ENCODE measurements at regions not wholly inside any gene's neighbourhood (a gene's known extent, or its start where the extent isn't known, plus 50 kb on each side); places are given as distances from the start of the nearest gene placed in this dataset.
A peak's percentile ranks its signal among the peaks of the same experiment; 100 is the strongest.

DNA sequence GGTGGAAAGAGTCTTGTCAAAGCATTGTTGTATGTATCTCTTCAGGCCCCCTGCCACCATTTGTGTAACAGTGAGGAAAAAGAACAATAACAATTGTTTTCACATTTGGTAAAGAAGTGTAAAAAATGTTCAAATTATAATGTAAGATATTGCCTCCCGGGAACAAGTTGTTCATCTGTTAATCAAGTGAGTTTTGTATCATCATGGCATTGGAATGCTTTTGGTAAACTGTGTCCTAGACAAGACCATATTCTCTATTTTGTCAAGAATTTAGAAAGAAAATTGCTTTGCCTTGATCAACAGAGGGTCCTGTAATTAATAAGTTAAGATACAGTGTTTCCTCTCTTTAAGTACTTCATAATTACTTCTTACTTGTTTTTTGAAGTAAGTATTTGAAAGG lies 692.0 kb upstream of the NR5A2 start:
- no peak for DNase-seq (ENCODE audit: low spot score)

- DNase-seq (ENCODE audit: low spot score), result no peak
These were observed 690.5 kb upstream of the NR5A2 start for GRCh38 chr1:199336745-199337640.

GRCh38 chr1:199338760-199339159 lies 688.8 kb upstream of the NR5A2 start:
- no peak for DNase-seq (ENCODE audit: low spot score)

DNA sequence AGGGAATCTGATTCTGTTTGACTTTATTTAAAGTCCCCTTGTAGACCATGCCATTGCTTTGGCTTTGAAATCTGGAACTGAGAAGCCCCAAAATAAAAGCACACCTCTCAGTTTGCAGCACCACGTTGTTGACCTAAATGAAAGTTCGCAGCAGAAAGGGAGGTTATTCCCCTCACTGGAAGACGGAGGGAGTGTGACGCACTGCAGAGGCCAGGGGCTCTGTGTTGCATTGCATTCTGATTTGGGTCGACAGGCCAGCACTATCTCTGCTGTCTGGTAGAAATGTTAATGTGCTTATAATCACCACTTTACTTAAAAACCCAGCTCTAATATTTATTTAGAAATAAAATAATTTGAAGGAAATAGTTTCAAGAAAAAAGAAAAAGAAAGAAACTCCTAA lies 675.2 kb upstream of the NR5A2 start:
- DNase-seq (ENCODE audit: low spot score), result no peak

- DNase-seq (ENCODE audit: low spot score), result no peak
These were observed 673.6 kb upstream of the NR5A2 start for GRCh38 chr1:199353906-199354305.

- no peak for DNase-seq (ENCODE audit: low spot score)
These were observed 670.9 kb upstream of the NR5A2 start for GRCh38 chr1:199356561-199356960.

DNA sequence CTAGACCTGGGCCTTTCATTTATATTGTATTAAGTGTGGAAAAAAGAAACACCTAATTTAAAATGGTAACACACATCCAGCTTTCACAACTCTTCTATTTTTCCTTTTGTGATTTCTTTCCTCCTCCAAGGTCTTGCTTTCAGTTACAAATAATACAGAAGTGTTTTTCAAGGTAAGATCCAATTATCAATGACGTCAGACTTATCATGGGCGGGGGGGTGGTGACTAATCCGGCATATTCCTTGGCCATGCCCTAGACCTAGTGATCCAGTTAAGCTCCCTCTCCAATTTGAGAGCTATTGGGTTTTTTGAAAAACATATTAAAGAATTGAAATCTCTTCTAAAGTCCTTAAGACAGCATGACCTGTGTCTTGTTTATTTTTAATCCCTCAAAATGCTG lies 669.9 kb upstream of the NR5A2 start:
- DNase-seq (ENCODE audit: low spot score), result no peak

- no peak for DNase-seq (ENCODE audit: low spot score)
These were observed 664.5 kb upstream of the NR5A2 start for GRCh38 chr1:199362996-199363395.

DNA sequence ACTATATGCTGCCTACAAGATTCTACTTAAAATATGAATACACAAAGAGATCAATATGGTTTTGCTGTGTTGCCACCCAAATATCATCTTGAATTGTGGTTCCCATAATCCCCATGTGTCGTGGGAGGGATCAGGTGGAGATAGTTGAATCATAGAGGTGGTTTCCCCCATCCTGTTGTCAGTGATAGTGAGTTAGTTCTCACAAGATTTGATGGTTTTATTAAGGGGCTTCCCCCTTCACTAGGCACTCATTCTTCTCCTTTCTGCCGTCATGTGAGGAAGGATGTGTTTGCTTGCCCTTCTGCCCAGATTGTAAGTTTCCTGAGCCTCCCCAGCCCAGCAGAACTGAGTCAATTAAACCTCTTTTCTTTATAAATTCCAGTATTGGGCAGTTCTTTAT lies 654.4 kb upstream of the NR5A2 start:
- DNase-seq (ENCODE audit: low spot score), result no peak

- no peak for DNase-seq (ENCODE audit: low spot score)
These were observed 650.3 kb upstream of the NR5A2 start for GRCh38 chr1:199377211-199377610.

- no peak for DNase-seq (ENCODE audit: low spot score)
These were observed 643.7 kb upstream of the NR5A2 start for GRCh38 chr1:199383793-199384192.

- DNase-seq (ENCODE audit: low spot score), result no peak
These were observed 632.7 kb upstream of the NR5A2 start for GRCh38 chr1:199394856-199395255.

- no peak for DNase-seq (ENCODE audit: low spot score)
These were observed 631.1 kb upstream of the NR5A2 start for GRCh38 chr1:199396456-199396855.

- DNase-seq (ENCODE audit: low spot score), result no peak
These were observed 627.4 kb upstream of the NR5A2 start for GRCh38 chr1:199399996-199400724.

DNA sequence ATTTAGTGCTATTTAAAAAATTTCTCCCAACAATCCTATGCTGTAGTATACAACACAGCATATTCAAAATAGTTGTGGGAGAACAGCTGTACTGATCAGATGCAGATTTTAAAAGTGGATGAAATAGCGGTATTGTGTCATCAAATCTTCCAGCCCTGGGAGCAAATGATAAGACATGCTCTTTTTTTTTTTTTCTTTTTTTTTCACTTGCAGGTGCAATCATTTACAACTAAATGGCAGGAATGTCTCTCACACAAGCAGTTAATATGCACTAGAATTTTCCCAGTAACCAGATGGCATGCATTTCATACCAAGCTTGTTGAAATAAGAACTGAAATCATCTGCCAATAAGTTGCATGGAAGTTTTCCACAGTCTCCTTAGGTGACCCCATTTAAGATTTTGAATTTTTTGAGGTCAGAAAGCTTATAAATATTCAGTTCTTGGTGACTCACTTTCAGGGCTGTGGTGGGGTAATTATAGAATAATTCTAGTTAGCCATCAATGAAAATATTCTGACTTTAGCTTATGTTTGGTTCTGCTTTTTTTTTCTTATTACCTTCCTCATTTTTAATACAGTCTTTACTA lies 623.9 kb upstream of the NR5A2 start:
- peak; percentile 25 for DNase-seq (ENCODE audit: low spot score)

DNA sequence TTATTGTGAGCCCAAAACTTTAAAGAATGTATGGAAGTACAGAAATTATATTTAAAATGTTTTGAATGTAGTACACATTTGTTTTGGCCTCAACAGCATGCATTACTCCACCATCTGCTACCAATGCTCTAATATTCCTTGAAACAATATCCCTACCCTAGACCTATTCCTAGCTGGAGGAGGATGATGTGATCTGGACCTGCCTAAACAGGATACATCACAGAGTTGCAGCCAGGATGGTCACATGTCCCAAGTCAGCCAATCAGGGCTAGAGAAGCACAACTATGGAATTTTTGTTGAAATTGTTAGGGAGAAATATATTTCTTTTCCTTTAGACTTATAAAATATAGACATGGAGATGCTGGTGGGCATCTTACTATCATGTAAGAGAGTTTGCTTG lies 623.3 kb upstream of the NR5A2 start:
- DNase-seq (ENCODE audit: low spot score), result no peak

- no peak for DNase-seq (ENCODE audit: low spot score)
These were observed 622.5 kb upstream of the NR5A2 start for GRCh38 chr1:199404976-199405375.

- DNase-seq (ENCODE audit: low spot score), result no peak
These were observed 621.8 kb upstream of the NR5A2 start for GRCh38 chr1:199405634-199406196.

GRCh38 chr1:199410462-199410861 lies 617.0 kb upstream of the NR5A2 start:
- no peak for DNase-seq (ENCODE audit: low spot score)

DNA sequence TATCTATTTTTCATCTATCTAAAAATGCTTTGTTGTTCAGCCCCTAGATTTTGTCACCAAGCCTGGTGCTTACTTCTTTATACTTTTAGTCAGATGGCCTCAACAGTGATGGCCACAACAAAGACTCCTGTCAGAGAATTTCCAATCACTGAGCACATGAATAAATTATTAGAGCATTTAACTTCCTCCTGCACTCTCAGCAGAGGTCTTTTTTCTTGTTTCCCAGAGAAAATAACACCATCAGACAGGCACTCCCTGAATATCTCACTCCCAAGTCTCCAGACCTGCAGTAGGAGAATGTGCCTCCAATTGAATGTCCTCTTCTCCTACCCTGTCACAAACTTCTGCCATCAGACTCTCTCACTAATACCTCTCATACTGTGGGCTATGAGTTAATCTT lies 616.0 kb upstream of the NR5A2 start:
- DNase-seq (ENCODE audit: low spot score), result no peak

- DNase-seq (ENCODE audit: low spot score), result no peak
These were observed 605.3 kb upstream of the NR5A2 start for GRCh38 chr1:199422206-199422605.

DNA sequence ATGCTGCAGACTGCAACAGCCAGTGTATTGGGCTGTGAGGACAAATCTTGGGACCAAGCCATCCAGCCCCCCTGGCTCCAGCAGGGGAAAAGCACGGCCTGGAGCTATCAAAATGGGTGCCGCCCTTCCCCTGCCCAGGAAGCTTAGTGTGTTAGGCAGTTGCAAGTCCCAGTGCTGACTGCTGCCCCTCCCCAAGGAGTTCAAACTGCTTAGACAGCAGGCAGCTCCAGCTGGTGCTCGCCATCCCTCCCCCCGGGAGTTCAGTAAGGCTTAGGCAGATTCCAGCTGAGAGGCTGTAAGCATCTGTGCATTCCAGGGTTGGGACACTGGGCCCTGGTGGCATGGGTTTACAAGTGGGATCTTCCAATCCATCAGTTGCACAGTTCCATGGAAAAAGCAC lies 579.6 kb upstream of the NR5A2 start:
- no peak for DNase-seq (ENCODE audit: low spot score)

DNA sequence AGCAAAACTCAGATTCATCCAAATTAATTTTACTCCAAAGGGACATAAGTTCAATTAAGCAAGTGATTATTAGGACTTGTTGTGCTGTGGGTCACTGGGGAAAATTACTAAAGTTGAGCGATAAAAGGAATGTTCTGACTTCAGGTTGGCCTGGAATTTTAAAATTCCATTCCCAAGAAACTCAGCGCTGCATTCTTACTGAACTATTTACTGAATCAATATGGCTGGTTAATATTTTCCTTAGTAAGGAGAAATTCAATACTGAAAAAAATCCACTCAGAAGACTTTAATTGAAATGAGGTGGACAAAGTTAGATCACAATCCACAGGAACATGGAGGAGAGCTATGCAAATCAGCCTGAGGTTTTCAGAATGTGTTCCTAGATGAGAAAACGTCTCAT lies 578.9 kb upstream of the NR5A2 start:
- no peak for DNase-seq (ENCODE audit: low spot score)
